Pancreas (tissue), 10 donors: ENCODE measurements at regions not wholly inside any gene's neighbourhood (a gene's known extent, or its start where the extent isn't known, plus 50 kb on each side); places are given as distances from the start of the nearest gene placed in this dataset.

Experiments
- ATAC-seq, 4 donors: fragments of 200-7000 bp; cut with Tn5 transposase; one replicate each; pipeline versions ENCODE4 v1.8.0 to v1.9.1; 2020; ENCODE audit warnings: mild to moderate bottlenecking in 4 of 4, moderate library complexity in 4 of 4
- DNase-seq, 6 donors: peaks; one replicate each; pipeline ENCODE4 v3.0.0-alpha.2; 2020
- FAIRE-seq: peaks from 2 replicates; lab custom pipeline; 2012; peaks lifted over from hg19 to GRCh38; lab: Jason Lieb, UNC
- H3K27ac ChIP-seq, 4 donors: fragments of 200-600 bp; sonication (generic); 1 replicate in 3 of 4; 2 replicates in 1 of 4; pipeline versions ENCODE4 v1.5.0 to v1.8.0; 2020
- H3K27me3 ChIP-seq, 4 donors: fragments of 200-600 bp; one replicate each; pipeline ENCODE4 v1.8.0; 2021
- H3K36me3 ChIP-seq, 3 donors: fragments of 200-600 bp; sonication (generic) in 1 of 3; one replicate each; pipeline versions ENCODE4 v1.5.0 to v1.8.0; 2020 to 2021
- H3K4me1 ChIP-seq, 3 donors: fragments of 200-600 bp; one replicate each; pipeline ENCODE4 v1.8.0; 2021
- H3K4me3 ChIP-seq, 4 donors: fragments of 200-600 bp; sonication (generic) in 2 of 4; one replicate each; pipeline versions ENCODE4 v1.5.0 to v1.8.0; 2020 to 2021
- H3K9me3 ChIP-seq, 4 donors: fragments of 200-600 bp; one replicate each; pipeline ENCODE4 v1.8.0; 2021
- CTCF ChIP-seq, 4 donors: fragments of 200-600 bp; sonication (generic) in 3 of 4; IDR thresholded peaks; one replicate each; pipeline versions ENCODE4 v1.5.0 to v1.8.0; 2021; ENCODE audit warnings: antibody characterized with exemption in 4 of 4
- WGBS, 2 donors: extraction: QIAGEN DNeasy Blood & Tissue Kit; methylation state at CpG; one replicate each; pipeline ENCODE4 v1.1.7; 2013; 5-methylcytosine and 5-hydroxymethylcytosine counted together
- intact Hi-C, 3 donors: fragments of 100-400 bp; cut with DNase I; formaldehyde crosslinking; loops; one replicate each; pipeline versions ENCODE4 v1.11.1 to v1.14.2; 2022
- donor health status: healthy with polysubstance abuse.
- donor health status: DM: no; HTN: no; CAD: no; lungs with moderate emphysema.
- donor health status: DM: no; HTN: no; CAD: no.
- donor health status: control.
- donor health status: control.
- donor health status: Bipolar disorder and iron deficiency.
- donor health status: DM: yes; HTN: yes; CAD: no.
- donor health status: DM: no; HTN: no; CAD: no.
- donor health status: DM: no; HTN: no; CAD: no.
- donor health status: DM: yes; HTN: yes; CAD: no.

- Histone ChIP-seq H3K36me3 (no peaks in the 10 kb centered on the region), H3K9me3 (no peaks in the 10 kb centered on the region), H3K4me1 (no peaks in the 10 kb centered on the region), H3K27me3 (no peaks in the 10 kb centered on the region), H3K27ac (no peak overlapping the region), H3K4me3 (no peak overlapping the region)
- no peak for ATAC-seq
- intact Hi-C loops, result no loop called here
- DNase-seq, result no peak
- 63 to 78% methylated on average over 5 of the region's 5 CpGs for WGBS, 2 donors
- FAIRE-seq, result no peak
- no peak for TF ChIP-seq CTCF (IDR thresholded peaks at IDR 0.05)
Observed at GRCh38 chr1:30166174-30166573, 557.2 kb downstream of the MATN1 start.

- WGBS, 2 donors, result 55 to 66% methylated on average over 4 of the region's 4 CpGs
Observed at GRCh38 chr1:30165116-30165515, 558.3 kb downstream of the MATN1 start.

GRCh38 chr1:30164693-30165092 lies 558.7 kb downstream of the MATN1 start:
- H3K36me3 ChIP-seq, result no peaks in the 10 kb centered on the region
- no peak for ATAC-seq
- H3K27ac ChIP-seq, result no peak overlapping the region
- H3K9me3 ChIP-seq, result no peaks in the 10 kb centered on the region
- H3K4me3 ChIP-seq, result no peak overlapping the region
- no peaks in the 10 kb centered on the region for H3K27me3 ChIP-seq
- no peak for DNase-seq
- intact Hi-C loops, result no loop called here
- no peak for FAIRE-seq
- 56 to 63% methylated on average over 4 of the region's 4 CpGs for WGBS, 2 donors
- H3K4me1 ChIP-seq, result no peaks in the 10 kb centered on the region
- no peak for TF ChIP-seq CTCF (IDR thresholded peaks at IDR 0.05)

More at GRCh38 chr1:30165116-30165515, 558.3 kb downstream of the MATN1 start:
- no peaks in the 10 kb centered on the region for H3K27me3 ChIP-seq
- no peak for TF ChIP-seq CTCF (IDR thresholded peaks at IDR 0.05)
- no peak overlapping the region for H3K4me3 ChIP-seq
- no peak for FAIRE-seq
- intact Hi-C loops, result no loop called here
- ATAC-seq, result no peak
- no peaks in the 10 kb centered on the region for H3K4me1 ChIP-seq
- no peak for DNase-seq
- H3K9me3 ChIP-seq, result no peaks in the 10 kb centered on the region
- no peak overlapping the region for H3K27ac ChIP-seq
- H3K36me3 ChIP-seq, result no peaks in the 10 kb centered on the region

- H3K4me3 ChIP-seq, result no peak overlapping the region
- no peak for TF ChIP-seq CTCF (IDR thresholded peaks at IDR 0.05)
- intact Hi-C loops, result no loop called here
- 47 to 75% methylated on average over 2 of the region's 2 CpGs for WGBS, 2 donors
- no peak overlapping the region for H3K27ac ChIP-seq
- no peak for FAIRE-seq
- ATAC-seq, result no peak
- H3K27me3 ChIP-seq, result no peaks in the 10 kb centered on the region
- H3K9me3 ChIP-seq, result no peaks in the 10 kb centered on the region
- H3K4me1 ChIP-seq, result no peaks in the 10 kb centered on the region
- DNase-seq, result no peak
- H3K36me3 ChIP-seq, result no peaks in the 10 kb centered on the region
Observed at GRCh38 chr1:30162565-30162964, 560.8 kb downstream of the MATN1 start.

GRCh38 chr1:30161953-30162352 lies 561.4 kb downstream of the MATN1 start:
- intact Hi-C loops, result no loop called here

More at GRCh38 chr1:30161953-30162352, 561.4 kb downstream of the MATN1 start:
- no peak for TF ChIP-seq CTCF (IDR thresholded peaks at IDR 0.05)
- H3K9me3 ChIP-seq, result no peaks in the 10 kb centered on the region
- no peak for FAIRE-seq
- DNase-seq, result no peak
- H3K4me1 ChIP-seq, result no peaks in the 10 kb centered on the region
- no peaks in the 10 kb centered on the region for H3K36me3 ChIP-seq
- peaks cover 0 to 2% (median 0%) of the 10 kb centered on the region in 4 donors for H3K27me3 ChIP-seq
- H3K4me3 ChIP-seq, result no peak overlapping the region
- no peak for ATAC-seq
- 65 to 73% methylated on average over 6 of the region's 6 CpGs for WGBS, 2 donors
- H3K27ac ChIP-seq, result no peak overlapping the region
